Brain microvascular endothelial cell (primary cell): ENCODE measurements at regions not wholly inside any gene's neighbourhood (a gene's known extent, or its start where the extent isn't known, plus 50 kb on each side); places are given as distances from the start of the nearest gene placed in this dataset.

Source experiments
- DNase-seq: peaks from one replicate; pipeline ENCODE4 v3.0.0-alpha.2; 2020
- H3K27ac ChIP-seq: fragments of 250-450 bp; sonication (Bioruptor Pico); 2 replicates; pipeline ENCODE4 v1.5.1; 2020; ENCODE audit warnings: mild to moderate bottlenecking, moderate library complexity
- H3K27me3 ChIP-seq: fragments of 250-450 bp; sonication (Bioruptor Pico); replicated peaks from 2 replicates; pipeline ENCODE4 v1.5.1; 2020; ENCODE audit warnings: mild to moderate bottlenecking
- H3K36me3 ChIP-seq: fragments of 250-450 bp; sonication (Bioruptor Pico); replicated peaks from 2 replicates; pipeline ENCODE4 v1.5.1; 2020; ENCODE audit warnings: mild to moderate bottlenecking
- H3K4me3 ChIP-seq: 2 replicates; pipeline ENCODE4 v1.5.1; 2011; ENCODE audit warnings: low read depth, mild to moderate bottlenecking, control low read depth, low read length, moderate library complexity
- in situ Hi-C: cut with HindIII; loops from 2 replicates; pipeline ENCODE4 v1.10.0; 2017; ENCODE audit warnings: low sequenced_read_pairs, low pct_ligation_motif_present
- TF ChIP-seq, protein P1 (sequence below): IDR thresholded peaks from 2 replicates; pipeline ENCODE4 v1.5.1; 2011; ENCODE audit warnings: low read depth, mild to moderate bottlenecking, moderate library complexity, low read length, control low read depth, inconsistent platforms; ENCODE audit errors: missing control alignments

DNA sequence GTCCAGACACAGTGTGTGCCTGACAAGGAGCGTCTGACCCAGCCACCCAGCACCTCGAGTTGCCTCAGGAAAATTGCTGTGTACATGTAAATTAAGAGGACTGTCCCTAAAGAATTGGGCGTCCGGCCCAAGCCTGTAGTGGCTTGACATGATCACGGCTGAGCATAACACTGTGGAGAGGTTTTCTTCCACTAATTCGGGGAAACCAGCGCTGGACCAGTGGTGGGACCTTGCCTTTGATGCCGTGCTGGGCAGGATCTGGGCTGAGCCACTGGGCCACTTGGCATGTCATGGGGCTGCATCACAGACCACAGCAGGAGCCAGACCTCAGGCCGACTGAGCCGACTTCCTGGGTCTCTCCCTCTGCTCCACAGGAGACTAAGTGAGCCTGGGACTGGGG lies 282.5 kb downstream of the GLRX3 start:
- no peaks in the 10 kb centered on the region for H3K36me3 ChIP-seq
- no peak for DNase-seq

GRCh38 chr10:130421909-130422308 lies 285.7 kb downstream of the GLRX3 start:
- no peaks in the 10 kb centered on the region for H3K27me3 ChIP-seq
- DNase-seq, result no peak
- TF ChIP-seq, protein P1, sequence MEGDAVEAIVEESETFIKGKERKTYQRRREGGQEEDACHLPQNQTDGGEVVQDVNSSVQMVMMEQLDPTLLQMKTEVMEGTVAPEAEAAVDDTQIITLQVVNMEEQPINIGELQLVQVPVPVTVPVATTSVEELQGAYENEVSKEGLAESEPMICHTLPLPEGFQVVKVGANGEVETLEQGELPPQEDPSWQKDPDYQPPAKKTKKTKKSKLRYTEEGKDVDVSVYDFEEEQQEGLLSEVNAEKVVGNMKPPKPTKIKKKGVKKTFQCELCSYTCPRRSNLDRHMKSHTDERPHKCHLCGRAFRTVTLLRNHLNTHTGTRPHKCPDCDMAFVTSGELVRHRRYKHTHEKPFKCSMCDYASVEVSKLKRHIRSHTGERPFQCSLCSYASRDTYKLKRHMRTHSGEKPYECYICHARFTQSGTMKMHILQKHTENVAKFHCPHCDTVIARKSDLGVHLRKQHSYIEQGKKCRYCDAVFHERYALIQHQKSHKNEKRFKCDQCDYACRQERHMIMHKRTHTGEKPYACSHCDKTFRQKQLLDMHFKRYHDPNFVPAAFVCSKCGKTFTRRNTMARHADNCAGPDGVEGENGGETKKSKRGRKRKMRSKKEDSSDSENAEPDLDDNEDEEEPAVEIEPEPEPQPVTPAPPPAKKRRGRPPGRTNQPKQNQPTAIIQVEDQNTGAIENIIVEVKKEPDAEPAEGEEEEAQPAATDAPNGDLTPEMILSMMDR, result no peak
- in situ Hi-C loops, result no loop called here
- no peak overlapping the region for H3K4me3 ChIP-seq
- H3K27ac ChIP-seq, result no peak overlapping the region
- no peaks in the 10 kb centered on the region for H3K36me3 ChIP-seq

More for the DNA sequence above, 282.5 kb downstream of the GLRX3 start:
- H3K4me3 ChIP-seq, result no peak overlapping the region
- no peaks in the 10 kb centered on the region for H3K27me3 ChIP-seq
- TF ChIP-seq, protein P1, result no peak
- no peak overlapping the region for H3K27ac ChIP-seq
- in situ Hi-C loops, result no loop called here

DNA sequence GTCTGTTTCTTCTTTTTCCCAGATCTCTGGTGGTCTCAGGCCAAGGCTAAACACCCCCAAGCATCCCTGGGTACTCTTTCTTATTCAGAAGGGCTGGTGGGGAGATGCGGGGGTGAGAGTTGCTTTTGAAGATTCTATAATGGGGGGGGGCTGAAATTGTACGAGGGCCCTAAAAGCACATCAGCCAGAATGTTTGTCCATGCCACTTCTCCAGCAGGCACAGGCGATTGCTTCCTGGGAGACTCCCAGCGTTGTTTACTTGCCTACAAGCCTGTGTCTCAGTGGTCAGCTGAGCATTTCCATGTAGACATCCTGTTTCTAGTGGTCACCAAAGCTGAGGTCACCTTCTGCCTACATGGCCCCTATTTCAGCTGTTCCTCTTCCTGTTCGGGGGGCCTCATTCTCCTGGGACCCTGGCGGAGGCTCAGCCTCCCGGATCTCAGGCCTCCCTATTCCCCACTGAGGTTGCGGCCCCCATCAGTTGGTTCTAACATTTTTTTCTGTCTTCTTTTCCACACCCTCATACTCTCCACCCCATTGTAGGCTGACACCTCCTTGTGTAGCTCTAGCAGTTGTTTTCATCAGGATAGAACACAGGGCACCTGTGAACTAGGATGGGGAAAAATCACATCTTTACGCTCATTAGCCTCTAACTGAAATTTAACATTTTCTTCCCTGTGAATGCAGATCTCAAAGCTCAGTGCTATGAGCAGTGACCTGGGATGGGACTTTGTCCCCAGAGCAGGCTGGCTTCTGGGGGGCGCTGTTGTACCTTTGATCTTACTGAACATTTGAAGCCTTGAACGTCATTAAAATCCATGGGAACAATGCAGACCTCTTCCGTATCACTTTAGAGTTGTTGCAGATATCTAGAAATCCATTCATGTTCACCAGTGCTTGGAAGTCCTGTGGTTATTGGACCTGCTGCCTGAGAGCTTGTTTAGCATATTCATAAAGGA lies 286.5 kb downstream of the GLRX3 start:
- TF ChIP-seq, protein P1, result no peak
- H3K4me3 ChIP-seq, result no peak overlapping the region
- DNase-seq, result no peak
- no peaks in the 10 kb centered on the region for H3K36me3 ChIP-seq
- no peaks in the 10 kb centered on the region for H3K27me3 ChIP-seq
- in situ Hi-C loops, result no loop called here
- H3K27ac ChIP-seq, result no peak overlapping the region

DNA sequence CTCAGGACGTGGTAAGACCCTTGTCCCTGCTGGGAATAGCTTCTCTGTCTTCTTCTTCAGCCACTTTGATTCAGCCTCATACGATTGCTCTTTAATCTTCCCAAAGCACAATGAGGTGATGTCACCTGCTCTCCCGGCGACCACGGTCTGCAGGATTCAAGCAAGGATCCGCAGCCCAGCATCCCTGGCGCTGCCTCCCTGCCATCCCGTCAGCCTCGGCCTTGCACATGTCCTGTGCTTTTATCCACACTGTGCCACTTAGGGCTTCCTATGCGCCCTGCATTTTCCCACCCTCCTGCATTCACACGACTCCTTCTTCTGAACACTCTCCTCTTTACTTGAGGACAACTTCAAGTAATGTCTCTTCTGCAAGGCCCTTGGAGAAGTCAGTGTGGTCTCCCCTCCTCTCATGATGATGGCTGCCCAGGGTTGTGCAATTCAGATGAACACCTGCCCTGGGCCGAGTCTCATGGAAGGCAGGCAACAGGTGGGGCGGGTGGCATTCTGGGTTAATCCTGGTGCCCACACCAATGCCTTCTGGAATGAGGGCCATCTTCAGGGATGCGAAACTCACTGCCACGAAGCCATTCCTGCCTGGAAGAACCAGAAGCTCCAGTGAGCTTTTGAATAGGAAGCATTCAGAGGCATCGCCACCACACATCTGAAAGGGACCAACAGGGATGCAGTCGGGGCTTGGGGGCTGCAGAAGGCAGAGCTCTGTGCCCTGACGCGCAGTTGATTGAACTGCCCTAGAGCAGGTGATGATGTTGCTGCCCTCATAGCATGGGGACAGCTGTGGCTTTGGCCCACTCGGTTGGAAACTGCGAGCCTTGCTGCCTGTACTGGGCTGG lies 287.5 kb downstream of the GLRX3 start:
- in situ Hi-C loops, result no loop called here
- no peak overlapping the region for H3K4me3 ChIP-seq
- H3K27me3 ChIP-seq, result no peaks in the 10 kb centered on the region
- TF ChIP-seq, protein P1, result no peak
- no peak for DNase-seq
- no peak overlapping the region for H3K27ac ChIP-seq
- no peaks in the 10 kb centered on the region for H3K36me3 ChIP-seq

GRCh38 chr10:130424418-130424817 lies 288.2 kb downstream of the GLRX3 start:
- in situ Hi-C loops, result no loop called here
- H3K36me3 ChIP-seq, result no peaks in the 10 kb centered on the region
- TF ChIP-seq, protein P1, result no peak
- no peak for DNase-seq
- H3K27ac ChIP-seq, result no peak overlapping the region
- H3K27me3 ChIP-seq, result no peaks in the 10 kb centered on the region
- H3K4me3 ChIP-seq, result no peak overlapping the region
